CD14-positive monocyte (primary cell): ENCODE measurements at regions not wholly inside any gene's neighbourhood (a gene's known extent, or its start where the extent isn't known, plus 50 kb on each side); places are given as distances from the start of the nearest gene placed in this dataset.

ENCODE experiments used
- DNase-seq, 3 donors: peaks; one replicate each; pipeline ENCODE4 v3.0.0-alpha.2; 2011 to 2022
- H2AFZ ChIP-seq: 2 replicates; pipeline ENCODE4 v1.6.0; 2012; ENCODE audit warnings: mild to moderate bottlenecking, low read depth, low read length, inconsistent platforms; ENCODE audit not compliant: insufficient read depth, poor library complexity, severe bottlenecking
- H3K27ac ChIP-seq, 2 donors: 1 replicate in 1 of 2; 2 replicates in 1 of 2; pipeline ENCODE4 v1.5.1; 2012 to 2013; ENCODE audit warnings: low read length in 2 of 2, control low read depth in 1 of 2, inconsistent platforms in 1 of 2, low read depth in 1 of 2, mild to moderate bottlenecking in 1 of 2
- H3K27me3 ChIP-seq, 2 donors: one replicate each; pipeline versions ENCODE4 v1.6.0 to v1.6.1; 2011 to 2013; ENCODE audit warnings: low read length in 2 of 2; ENCODE audit not compliant: control insufficient read depth in 2 of 2, insufficient read depth in 2 of 2
- H3K36me3 ChIP-seq, 2 donors: replicated peaks in 1 of 2; 1 replicate in 1 of 2; 2 replicates in 1 of 2; pipeline versions ENCODE4 v1.5.1 to v1.6.1; 2012 to 2013; ENCODE audit warnings: low read length in 2 of 2, control low read depth in 1 of 2, inconsistent platforms in 1 of 2, mild to moderate bottlenecking in 1 of 2; ENCODE audit not compliant: insufficient read depth in 2 of 2, control insufficient read depth in 1 of 2
- H3K4me1 ChIP-seq, 2 donors: 1 replicate in 1 of 2; 2 replicates in 1 of 2; pipeline versions ENCODE4 v1.5.1 to v1.6.1; 2012 to 2013; ENCODE audit warnings: low read length in 2 of 2, control low read depth in 1 of 2, inconsistent platforms in 1 of 2, mild to moderate bottlenecking in 1 of 2, moderate library complexity in 1 of 2; ENCODE audit not compliant: insufficient read depth in 2 of 2, control insufficient read depth in 1 of 2
- H3K4me2 ChIP-seq: replicated peaks from 2 replicates; pipeline ENCODE3; 2012; ENCODE audit warnings: low read length, moderate library complexity, mild to moderate bottlenecking; ENCODE audit not compliant: poor library complexity, severe bottlenecking; ENCODE audit errors: extremely low read depth
- H3K4me3 ChIP-seq, 3 experiments: fragments of 200-600 bp in 1 of 3; sonication (generic) in 1 of 3; replicated peaks in 1 of 3; 1 replicate in 2 of 3; 2 replicates in 1 of 3; pipeline ENCODE4 v1.5.1; 2011 to 2013; ENCODE audit warnings: low read length in 3 of 3, mild to moderate bottlenecking in 3 of 3, control low read depth in 2 of 3, low read depth in 2 of 3, inconsistent platforms in 1 of 3, moderate library complexity in 1 of 3
- H3K79me2 ChIP-seq: 2 replicates; pipeline ENCODE4 v1.6.0; 2012; ENCODE audit warnings: mild to moderate bottlenecking, control low read depth, inconsistent platforms, low read length, moderate library complexity; ENCODE audit not compliant: insufficient read depth
- H3K9ac ChIP-seq: 2 replicates; pipeline ENCODE4 v1.6.0; 2017; ENCODE audit warnings: low read length, mild to moderate bottlenecking; ENCODE audit not compliant: insufficient read depth, poor library complexity, severe bottlenecking
- H3K9me3 ChIP-seq, 2 donors: replicated peaks in 1 of 2; 1 replicate in 1 of 2; 2 replicates in 1 of 2; pipeline versions ENCODE4 v1.5.1 to v1.6.1; 2012 to 2013; ENCODE audit warnings: low read length in 2 of 2, control low read depth in 1 of 2; ENCODE audit not compliant: control insufficient read depth in 1 of 2, insufficient read depth in 1 of 2
- H4K20me1 ChIP-seq: 2 replicates; pipeline ENCODE4 v1.6.0; 2012; ENCODE audit warnings: mild to moderate bottlenecking, low read length, control low read depth, moderate library complexity; ENCODE audit not compliant: insufficient read depth
- H3K27ac Mint-ChIP-seq, 7 donors: one replicate each; pipeline ENCODE4 v1.8.0; 2020; ENCODE audit warnings: mild to moderate bottlenecking in 7 of 7, mixed read lengths in 7 of 7, moderate library complexity in 6 of 7, inconsistent platforms in 2 of 7
- H3K27me3 Mint-ChIP-seq, 3 donors: one replicate each; pipeline ENCODE4 v1.8.0; 2021 to 2022; ENCODE audit warnings: low read depth in 3 of 3, mild to moderate bottlenecking in 3 of 3, mixed read lengths in 3 of 3, moderate library complexity in 3 of 3, inconsistent platforms in 1 of 3
- H3K36me3 Mint-ChIP-seq, 2 donors: one replicate each; pipeline ENCODE4 v1.8.0; 2020; ENCODE audit warnings: mixed read lengths in 2 of 2, inconsistent platforms in 1 of 2, mild to moderate bottlenecking in 1 of 2
- H3K4me1 Mint-ChIP-seq: one replicate; pipeline ENCODE4 v1.8.0; 2020; ENCODE audit warnings: mild to moderate bottlenecking, mixed read lengths
- H3K4me3 Mint-ChIP-seq, 2 donors: one replicate each; pipeline ENCODE4 v1.8.0; 2020; ENCODE audit warnings: mild to moderate bottlenecking in 2 of 2, mixed read lengths in 2 of 2, moderate library complexity in 1 of 2
- H3K9me3 Mint-ChIP-seq, 7 donors: one replicate each; pipeline ENCODE4 v1.8.0; 2020 to 2022; ENCODE audit warnings: mixed read lengths in 7 of 7, mild to moderate bottlenecking in 6 of 7, moderate library complexity in 6 of 7, inconsistent platforms in 2 of 7
- CTCF ChIP-seq: fragments of 200-600 bp; IDR thresholded peaks from one replicate; pipeline ENCODE4 v1.8.0; 2022; ENCODE audit warnings: antibody characterized with exemption, mild to moderate bottlenecking
- WGBS: methylation state at CpG from one replicate; pipeline ENCODE4 v1.1.5; 2013; ENCODE audit warnings: missing lambda C conversion rate; ENCODE audit not compliant: insufficient coverage; 5-methylcytosine and 5-hydroxymethylcytosine counted together
- intact Hi-C, 2 donors: fragments of 100-400 bp; cut with micrococcal nuclease; formaldehyde crosslinking; loops; one replicate each; pipeline versions ENCODE4 v1.15.0 to v1.15.1; 2023

GRCh38 chr2:149906886-149907285, 319.3 kb upstream of the MMADHC start:
- no peaks in the 10 kb centered on the region for H3K27me3 Mint-ChIP-seq
- H3K27me3 ChIP-seq, result no peaks in the 10 kb centered on the region

GRCh38 chr2:149904352-149905175, 317.0 kb upstream of the MMADHC start:
- Histone ChIP-seq H3K27ac (no peak overlapping the region), H2AFZ (no peak overlapping the region), H3K79me2 (no peaks in the 10 kb centered on the region), H3K27me3 (peaks cover 0 to 2% of the 10 kb centered on the region in 2 donors), H4K20me1 (no peaks in the 10 kb centered on the region), H3K4me1 (no peaks in the 10 kb centered on the region), H3K36me3 (no peaks in the 10 kb centered on the region), H3K4me2 (no peak overlapping the region), H3K9ac (no peak overlapping the region), H3K4me3 (no peak overlapping the region), H3K9me3 (no peaks in the 10 kb centered on the region)
- intact Hi-C loops, result no loop called here
- peak overlapping the region in 1 of 7 donors; percentile 63 for H3K27ac Mint-ChIP-seq
- 84% methylated on average over 4 of the region's 7 CpGs for WGBS
- H3K9me3 Mint-ChIP-seq, result peaks cover 0 to 11% (median 3%) of the 10 kb centered on the region in 7 donors
- no peaks in the 10 kb centered on the region for H3K27me3 Mint-ChIP-seq
- DNase-seq, result no peak
- H3K4me3 Mint-ChIP-seq, result no peak overlapping the region
- no peak for TF ChIP-seq CTCF
- no peaks in the 10 kb centered on the region for H3K36me3 Mint-ChIP-seq
- no peaks in the 10 kb centered on the region for H3K4me1 Mint-ChIP-seq

More at GRCh38 chr2:149906886-149907285, 319.3 kb upstream of the MMADHC start:
- no peak overlapping the region for H3K4me3 Mint-ChIP-seq
- H3K4me1 ChIP-seq, result no peaks in the 10 kb centered on the region
- no peaks in the 10 kb centered on the region for H3K36me3 Mint-ChIP-seq
- no CpG with 5 or more reads among the region's 5 CpGs for WGBS
- no peak overlapping the region for H3K27ac Mint-ChIP-seq
- H3K79me2 ChIP-seq, result no peaks in the 10 kb centered on the region
- H4K20me1 ChIP-seq, result no peaks in the 10 kb centered on the region
- TF ChIP-seq CTCF, result no peak
- H3K27ac ChIP-seq, result no peak overlapping the region
- no peaks in the 10 kb centered on the region for H3K36me3 ChIP-seq
- no peak overlapping the region for H3K4me2 ChIP-seq
- no peak overlapping the region for H3K9ac ChIP-seq
- no peaks in the 10 kb centered on the region for H3K9me3 ChIP-seq
- DNase-seq, result no peak
- H3K4me1 Mint-ChIP-seq, result no peaks in the 10 kb centered on the region
- H3K9me3 Mint-ChIP-seq, result peaks cover 0 to 19% (median 4%) of the 10 kb centered on the region in 7 donors
- H3K4me3 ChIP-seq, result no peak overlapping the region
- no peak overlapping the region for H2AFZ ChIP-seq
- intact Hi-C loops, result no loop called here
